GM18511 (cell line): ENCODE measurements at regions not wholly inside any gene's neighbourhood (a gene's known extent, or its start where the extent isn't known, plus 50 kb on each side); places are given as distances from the start of the nearest gene placed in this dataset.
A peak's percentile ranks its signal among the peaks of the same experiment; 100 is the strongest.

Source experiments
- ATAC-seq: cut with Tn5 transposase; IDR thresholded peaks from one replicate; pipeline ENCODE4 v1.9.1; 2021; ENCODE audit warnings: mild to moderate bottlenecking, moderate library complexity; ENCODE audit not compliant: unreplicated experiment

DNA sequence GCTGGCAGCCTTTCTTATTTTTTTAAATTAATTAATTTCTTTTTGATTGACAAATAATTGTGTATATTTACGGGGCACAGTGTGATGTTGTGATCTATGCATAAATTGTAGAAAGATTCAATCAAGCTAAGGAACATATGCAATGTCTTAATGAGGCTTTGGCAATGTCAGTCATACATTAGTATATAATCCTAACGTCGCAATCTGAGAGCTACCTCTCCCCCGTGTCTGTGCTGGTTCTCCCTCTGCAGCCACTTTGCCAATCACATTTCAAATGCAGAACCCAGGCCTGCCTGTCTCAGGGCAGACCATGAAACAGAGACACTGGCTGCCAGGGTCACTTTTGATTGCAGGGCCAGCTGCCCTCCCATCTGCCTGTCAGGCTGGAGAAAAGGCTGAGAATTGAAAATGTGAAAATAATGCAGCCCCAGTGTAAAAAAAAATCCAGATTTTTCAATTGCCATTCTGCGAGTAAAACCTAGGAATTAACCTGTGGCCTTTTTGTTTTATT lies 56.3 kb downstream of the SLC24A2 start:
- ATAC-seq, result no peak

DNA sequence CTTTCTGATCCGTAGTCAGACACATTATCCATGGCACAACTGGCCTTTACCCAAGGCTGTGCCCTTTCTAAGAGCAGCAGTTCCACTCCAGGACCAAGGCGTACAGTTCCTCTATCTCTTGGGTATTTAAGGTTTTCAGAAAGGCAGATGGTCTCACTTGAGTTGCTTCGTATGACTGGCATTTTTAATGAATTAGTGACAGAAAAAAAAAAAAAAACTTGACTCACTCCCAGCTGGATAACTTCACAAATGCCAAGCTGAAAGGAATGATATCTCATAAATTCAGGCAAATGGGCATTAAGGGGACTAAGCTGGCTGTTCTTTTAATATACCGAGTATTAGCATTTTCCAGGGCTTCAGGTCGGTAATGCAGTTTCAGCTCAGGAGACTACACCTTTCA lies 60.7 kb downstream of the SLC24A2 start:
- no peak for ATAC-seq

DNA sequence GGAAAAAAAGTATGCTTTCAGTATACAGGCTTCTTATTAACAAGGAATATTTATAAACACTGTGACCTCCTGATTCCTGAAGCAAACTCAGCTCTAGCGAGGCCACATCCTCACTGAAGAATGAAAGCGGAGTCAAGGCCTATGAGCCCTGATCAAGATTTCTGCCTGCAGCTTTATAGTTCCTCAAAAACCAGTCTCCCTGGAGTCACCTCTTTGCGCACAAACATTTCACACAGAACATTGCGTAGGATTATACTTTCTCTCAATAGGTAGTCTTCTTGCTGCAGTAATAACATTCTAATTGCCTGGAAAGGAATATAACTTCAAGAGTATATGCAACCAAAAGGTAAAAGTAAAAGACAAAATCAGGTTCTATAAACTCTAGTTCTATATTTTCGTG lies 62.9 kb downstream of the SLC24A2 start:
- ATAC-seq, result no peak

DNA sequence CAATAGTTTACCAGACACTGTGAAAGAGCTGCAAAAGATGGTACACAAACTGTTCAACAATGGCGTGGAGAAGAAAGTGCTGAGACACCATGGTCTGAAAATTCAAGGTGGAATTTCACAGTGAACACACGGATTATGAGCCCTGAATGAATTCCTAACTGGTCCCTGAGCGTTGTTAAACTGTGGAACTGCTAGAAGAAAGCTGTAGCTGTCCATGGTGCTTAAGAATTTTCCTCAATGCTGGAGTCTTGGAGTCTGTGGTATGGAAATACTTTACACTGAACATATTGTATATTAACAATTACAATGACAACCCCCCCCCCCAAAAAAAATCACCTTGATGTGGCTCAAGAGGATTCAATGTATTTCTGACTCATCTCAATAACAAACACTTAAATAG lies 68.5 kb downstream of the SLC24A2 start:
- no peak for ATAC-seq

DNA sequence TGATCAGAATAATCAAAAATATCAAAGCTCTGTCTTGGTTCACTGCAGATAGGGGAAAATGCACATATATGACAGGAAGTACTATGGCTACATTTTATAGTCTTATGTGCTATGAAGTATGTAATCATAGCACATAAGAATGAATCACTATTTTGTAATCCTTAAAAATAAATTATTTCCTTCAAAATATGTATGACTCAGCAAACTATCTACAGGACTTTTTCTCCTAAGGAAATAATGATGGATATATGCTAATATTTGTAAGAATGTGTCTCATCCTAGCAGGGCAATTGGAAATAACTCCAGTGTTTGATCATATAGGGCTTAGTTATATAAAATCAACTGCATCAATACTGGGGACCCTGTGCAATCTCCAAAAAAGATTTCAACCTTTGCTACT lies 85.1 kb downstream of the SLC24A2 start:
- ATAC-seq, result no peak

DNA sequence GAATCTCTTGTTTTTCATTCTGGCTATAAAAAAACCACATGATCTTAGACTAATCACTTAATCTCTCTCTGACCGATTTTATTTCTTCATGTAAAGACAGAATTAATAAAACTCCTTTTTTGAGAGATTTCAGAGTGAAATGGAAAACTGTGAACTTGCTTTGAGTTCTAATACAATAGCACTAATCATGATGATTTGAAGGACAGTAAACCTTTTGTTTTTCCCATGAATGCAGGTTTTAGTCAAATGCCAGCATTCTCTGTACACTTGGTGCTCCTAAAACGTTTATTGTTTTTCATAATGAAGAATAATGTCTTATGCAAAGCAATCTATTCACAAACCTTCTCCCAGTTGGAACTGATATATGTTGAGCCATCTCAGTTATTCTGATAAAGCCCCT lies 86.8 kb downstream of the SLC24A2 start:
- no peak for ATAC-seq

DNA sequence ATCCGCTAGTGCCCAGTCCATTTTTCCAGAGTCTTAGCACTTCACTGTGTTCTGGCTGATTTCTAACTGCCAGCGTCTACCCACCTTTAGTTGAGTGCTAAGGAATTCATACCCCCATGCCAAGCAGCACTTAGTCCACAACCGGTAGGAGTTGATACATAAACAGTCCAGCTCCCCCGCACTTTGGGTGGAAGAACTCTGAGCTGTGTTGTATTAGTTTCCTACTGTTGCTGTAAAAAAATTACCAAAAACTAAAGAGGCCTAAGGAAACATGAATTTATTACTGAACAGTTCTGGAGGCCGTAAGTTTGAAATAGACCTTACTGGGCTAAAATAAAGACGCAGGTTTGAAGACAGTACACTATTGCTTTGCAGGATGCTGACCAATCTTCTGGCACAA lies 87.6 kb downstream of the SLC24A2 start:
- no peak for ATAC-seq

DNA sequence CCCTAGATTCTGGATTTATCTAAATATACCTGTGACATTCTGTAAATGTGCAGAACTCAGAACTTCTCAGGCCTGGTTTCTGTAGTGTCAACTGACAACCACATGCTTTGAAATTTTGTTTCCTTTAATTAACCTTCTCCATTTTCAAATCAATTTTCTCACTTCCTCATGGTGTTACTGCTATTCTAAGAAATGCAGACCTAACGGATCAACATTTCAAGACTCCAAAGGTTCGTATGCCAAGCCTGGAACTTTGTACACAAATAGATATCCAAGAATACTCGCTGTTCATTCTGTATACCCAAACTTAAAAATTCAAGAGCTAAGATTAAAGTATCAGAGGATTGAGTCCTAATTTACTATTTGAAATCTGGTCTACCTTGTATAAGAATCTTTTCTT lies 88.1 kb downstream of the SLC24A2 start:
- ATAC-seq, result no peak

DNA sequence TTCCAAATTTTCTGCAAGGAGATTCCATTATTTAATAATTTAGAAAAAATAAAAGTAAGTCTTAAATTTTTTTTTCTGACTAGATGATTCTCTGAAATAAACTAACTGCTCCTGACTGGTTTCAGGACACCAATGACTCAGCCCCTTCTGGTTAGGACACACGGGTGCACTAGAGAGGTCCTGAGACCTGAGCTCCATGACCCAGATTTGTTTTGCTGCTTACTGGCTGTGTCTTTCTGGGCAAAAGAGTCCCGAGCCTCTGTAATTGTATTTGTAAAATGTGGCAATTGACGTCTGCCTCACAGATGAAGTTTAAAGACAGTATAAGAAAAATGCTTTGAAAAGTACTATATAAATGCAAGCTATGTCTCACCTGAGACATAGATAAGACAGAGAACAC lies 89.1 kb downstream of the SLC24A2 start:
- no peak for ATAC-seq

DNA sequence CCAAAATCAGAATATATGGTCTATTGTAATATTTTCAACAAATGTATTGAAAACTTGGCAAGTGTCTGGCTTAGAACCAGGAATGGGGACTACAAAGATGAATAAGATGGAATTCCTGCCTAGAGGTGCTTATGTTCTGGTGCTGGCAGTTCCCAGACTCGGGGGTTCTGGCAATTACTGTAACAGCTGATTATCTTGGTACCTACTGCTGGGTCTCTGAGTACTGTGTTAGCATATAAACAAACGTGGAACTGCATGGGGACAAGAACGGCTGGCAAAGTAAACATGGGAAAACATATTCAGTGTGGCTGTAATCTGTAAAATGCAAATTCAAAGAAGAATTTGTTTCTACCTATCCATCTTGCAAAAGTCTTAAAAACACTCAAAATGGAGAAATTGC lies 89.9 kb downstream of the SLC24A2 start:
- no peak for ATAC-seq

DNA sequence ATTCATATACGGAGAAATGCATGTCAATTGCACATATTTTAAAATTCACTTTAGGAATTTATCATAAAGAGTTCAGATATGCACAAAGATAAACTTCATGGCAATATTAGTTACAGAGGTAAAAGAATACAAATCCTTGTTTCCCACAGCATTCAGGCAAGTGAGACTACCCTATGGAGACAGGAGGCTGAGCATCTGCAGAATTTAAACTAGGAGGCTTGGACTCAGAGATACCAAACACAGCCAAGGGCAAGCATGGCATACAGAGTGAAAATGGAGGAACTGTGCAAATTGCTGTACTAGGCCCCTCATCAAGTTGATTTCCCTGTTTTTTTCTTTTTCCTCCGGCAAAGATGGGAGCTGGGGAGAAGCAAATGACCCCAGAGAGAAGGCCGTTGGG lies 94.2 kb downstream of the SLC24A2 start:
- ATAC-seq, result no peak

DNA sequence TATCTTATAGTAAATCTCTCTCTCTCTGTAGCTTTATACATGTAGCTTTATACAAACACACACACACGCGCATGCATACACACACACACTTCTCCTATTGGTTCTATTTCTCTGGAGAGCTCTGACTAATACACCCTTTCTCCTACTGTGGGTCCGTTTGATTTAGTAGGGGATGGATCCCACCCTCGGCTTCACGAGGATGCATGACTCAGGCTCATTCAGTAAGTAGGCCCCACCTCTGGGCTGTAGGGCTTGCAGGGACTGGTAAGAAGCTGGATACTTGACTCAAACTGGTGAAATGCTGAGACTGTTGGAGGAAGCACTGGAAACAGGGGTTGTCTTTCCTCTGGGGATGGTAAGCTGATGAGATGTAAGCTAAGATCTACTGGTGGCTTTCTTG lies 98.7 kb downstream of the SLC24A2 start:
- no peak for ATAC-seq

DNA sequence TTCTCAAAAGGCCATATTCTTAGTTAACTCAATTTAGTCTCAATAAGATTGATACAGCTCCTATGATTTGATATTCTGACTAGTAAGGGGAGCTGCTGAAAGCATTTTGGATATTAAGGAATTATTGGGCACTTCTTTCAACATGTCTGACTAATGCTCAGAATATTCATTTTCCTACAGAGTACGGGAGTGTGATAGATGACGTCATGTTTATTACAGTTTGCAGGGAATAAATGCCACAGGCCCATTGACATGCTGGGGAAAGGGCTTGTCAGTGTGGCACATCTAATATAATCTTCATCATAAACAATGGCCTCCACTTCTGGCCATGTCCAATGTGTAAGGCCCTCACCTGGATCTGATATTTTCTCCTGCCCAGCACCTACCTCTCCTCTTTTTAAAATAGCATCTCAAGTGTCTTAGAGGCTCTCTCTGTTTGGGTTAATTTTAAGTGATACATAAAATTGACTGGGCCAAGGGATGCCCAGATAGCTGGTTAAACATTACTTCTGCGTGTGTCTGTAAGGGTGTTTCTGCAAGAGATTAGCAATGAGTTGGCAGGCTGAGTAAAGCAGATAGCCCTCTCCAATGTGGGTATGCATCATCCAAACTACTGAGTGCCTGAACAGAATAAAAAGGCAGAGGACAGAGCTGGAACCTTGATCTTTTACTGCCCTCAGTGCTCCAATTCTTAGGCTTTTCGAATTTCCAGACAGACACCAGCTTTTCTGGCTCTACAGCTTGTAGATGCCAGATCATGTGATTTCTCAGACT lies 99.3 kb downstream of the SLC24A2 start:
- no peak for ATAC-seq

DNA sequence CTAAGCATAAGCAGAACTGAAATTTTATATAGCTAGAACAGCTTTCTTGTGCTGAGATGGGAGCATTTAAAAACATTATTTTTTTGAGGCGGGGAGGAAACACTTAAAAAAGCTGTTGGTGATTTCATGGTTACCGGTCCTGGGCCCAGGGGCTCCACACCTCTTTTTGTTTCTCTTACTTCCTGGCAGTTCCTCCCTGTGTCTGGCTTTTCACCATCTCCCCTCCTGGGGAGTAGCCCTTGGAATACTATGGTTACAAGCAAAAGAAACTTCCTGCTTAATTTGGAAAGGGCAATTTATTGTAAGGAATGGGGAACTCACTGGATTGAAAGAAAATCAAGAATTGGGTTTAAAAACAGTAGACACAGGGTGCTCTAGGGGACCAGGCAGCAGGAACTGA lies 105.1 kb downstream of the SLC24A2 start:
- no peak for ATAC-seq

DNA sequence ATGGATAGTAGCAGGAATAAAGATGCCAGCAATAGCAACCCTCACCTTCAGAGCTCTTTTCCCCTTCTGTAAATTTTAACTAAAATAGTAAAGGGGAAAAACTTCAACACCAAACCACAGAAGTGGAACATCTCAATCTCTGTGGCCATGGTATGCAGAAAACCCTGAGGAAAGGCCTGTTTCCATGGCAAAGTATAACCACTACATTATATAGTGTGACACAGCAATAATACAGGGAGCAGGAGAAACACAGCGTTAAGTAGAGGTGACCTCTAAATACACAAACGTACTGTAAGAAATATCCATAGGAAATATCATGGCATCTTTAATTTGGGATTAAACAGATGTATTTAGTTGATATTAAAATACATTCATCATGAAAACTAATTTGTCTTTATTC lies 106.4 kb downstream of the SLC24A2 start:
- no peak for ATAC-seq

DNA sequence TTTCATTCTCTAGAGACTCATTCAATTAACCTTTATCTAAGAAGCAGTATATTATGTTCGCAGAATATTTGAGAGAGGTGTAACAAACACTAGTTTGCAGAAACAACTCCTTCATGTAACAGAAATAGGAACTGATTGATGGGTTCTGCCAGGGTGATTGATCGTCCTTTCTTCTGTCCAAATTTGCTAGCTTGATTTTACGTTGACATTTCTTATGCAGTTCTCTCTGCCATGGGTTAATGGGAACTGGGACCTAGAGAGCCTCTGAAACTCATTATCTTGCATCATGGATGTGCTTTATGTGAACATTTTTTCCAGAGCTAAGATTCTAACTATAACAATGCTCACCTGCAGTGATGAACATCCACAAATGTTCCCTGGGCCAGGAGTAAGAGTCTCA lies 107.0 kb downstream of the SLC24A2 start:
- no peak for ATAC-seq

DNA sequence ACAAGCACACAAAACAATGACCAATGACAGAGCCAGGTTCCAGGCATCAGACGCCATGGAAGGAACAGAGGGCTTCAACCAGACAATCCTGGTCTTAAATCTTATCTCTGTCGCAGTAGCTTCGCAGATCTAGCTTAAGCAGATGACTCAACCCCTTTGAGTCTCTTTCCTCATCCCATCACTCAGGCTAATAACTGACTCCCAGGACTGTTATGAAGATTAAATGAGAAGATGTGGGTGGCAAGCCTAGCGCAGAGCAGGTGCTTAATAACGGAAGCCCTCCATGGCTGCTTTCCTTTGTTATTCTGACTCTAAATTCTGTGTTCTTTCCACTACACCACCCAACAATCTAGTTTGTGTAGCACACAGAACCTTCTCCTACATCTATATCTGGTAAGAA lies 110.9 kb downstream of the SLC24A2 start:
- no peak for ATAC-seq

DNA sequence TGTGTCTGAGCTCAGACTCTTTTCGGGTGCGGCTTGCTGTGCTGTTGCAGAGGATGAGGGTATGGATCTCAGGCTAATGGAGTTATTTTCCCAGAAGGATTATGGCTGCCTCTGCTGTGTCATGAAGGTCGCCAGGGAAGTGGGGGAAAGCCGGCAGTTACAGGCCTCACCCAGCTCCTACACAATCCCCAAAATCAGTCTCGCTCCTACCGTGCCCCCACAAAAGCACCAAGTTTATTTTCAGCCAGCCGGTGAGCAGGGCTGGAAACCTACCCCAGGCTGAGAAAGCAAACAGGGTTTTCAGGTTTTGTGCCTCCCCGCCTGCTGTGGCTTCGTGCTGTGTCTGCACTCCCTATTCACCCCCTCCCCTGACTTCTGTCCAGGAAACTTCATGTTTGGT lies 113.3 kb downstream of the SLC24A2 start:
- ATAC-seq, result no peak

DNA sequence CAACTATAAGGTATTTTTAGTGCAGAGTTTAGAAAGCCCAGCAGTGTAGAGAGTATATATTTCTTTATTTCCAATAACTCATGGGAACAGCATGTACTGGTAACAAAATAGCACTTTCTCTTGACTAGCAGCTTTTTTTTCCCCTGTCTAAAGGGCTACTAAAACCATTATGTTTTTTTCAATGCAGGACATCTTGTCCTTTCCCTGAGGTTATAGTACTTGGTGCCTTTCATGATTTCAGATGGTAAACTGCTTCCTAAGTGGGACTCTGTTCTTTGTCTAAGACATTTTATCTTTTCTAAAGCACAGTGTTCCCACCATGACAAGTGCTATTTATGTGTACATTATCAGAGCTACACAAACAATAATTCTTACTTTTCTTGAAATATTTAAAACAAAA lies 122.3 kb downstream of the SLC24A2 start:
- no peak for ATAC-seq

DNA sequence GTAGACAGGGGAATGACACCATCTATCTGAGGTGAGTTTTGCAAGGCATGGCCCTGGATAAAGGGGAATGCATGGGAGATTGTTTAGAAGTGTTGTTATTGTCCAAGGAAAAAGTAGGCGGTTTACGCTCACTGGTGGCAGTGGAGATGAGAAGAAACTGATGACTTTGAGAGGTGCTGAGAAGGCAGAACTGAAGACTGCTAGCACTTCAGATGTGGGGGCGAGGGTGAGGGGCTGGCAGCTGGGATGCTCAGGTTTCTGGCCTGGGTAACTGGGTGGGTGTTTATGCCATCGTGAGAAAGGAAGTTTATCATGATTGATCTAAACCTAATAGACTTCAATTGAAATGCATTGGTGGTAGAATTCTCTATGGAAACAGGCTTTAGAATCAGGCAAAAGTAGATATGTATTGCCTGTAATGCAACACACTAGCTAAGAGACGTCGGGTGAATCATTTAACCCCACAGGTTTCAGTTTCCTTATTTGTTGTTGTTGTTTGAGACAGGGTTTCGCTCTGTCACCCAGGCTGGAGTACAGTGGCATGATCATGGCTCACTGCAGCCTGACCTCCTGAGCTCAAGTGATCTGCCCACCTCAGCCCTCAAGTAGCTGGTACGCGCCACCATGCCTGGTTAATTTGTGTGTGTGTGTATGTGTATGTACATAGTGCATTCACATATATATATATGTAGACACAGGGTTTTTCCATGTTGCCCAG lies 123.5 kb downstream of the SLC24A2 start:
- peak; percentile 100 for ATAC-seq

DNA sequence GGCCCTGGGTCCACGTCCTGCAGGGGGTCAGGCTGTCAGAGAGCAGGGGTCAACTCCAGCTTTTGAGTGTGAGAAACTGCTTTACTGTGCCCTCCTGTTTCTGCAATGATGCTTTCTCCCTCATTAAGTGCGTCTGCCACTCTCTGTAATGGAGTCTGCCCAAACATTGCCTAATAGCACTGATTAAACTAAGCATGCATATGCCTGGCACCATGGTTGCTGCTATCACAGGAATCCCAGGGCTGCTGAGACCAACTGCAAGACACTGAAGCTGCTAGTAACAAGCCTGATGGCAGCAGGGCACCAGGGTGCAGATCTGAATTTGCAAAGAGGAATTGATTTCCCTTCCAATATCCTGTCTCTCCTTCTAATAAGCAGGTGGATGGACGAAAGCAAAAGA lies 125.3 kb downstream of the SLC24A2 start:
- ATAC-seq, result no peak

DNA sequence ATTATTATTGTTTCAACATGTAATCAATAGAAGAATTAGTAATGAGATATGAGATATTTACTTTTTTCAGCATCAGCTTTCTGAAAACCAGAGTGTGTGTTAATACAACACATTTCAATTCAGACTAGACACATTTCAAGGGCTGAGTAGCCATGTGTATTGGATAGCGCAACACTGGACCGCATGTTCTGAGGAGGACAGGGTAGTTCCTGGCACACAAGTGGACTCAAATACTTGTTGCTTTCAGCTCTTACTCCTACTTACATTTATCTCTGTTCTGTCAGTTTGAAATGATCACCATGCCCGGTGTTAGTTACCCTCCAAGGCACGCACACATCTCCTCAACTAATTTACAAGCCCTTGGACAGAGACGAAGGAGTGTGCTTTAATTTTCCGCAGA lies 126.6 kb downstream of the SLC24A2 start:
- ATAC-seq, result no peak
